ENCODE measurements at regions not wholly inside any gene's neighbourhood (a gene's known extent, or its start where the extent isn't known, plus 50 kb on each side); places are given as distances from the start of the nearest gene placed in this dataset.

DNA sequence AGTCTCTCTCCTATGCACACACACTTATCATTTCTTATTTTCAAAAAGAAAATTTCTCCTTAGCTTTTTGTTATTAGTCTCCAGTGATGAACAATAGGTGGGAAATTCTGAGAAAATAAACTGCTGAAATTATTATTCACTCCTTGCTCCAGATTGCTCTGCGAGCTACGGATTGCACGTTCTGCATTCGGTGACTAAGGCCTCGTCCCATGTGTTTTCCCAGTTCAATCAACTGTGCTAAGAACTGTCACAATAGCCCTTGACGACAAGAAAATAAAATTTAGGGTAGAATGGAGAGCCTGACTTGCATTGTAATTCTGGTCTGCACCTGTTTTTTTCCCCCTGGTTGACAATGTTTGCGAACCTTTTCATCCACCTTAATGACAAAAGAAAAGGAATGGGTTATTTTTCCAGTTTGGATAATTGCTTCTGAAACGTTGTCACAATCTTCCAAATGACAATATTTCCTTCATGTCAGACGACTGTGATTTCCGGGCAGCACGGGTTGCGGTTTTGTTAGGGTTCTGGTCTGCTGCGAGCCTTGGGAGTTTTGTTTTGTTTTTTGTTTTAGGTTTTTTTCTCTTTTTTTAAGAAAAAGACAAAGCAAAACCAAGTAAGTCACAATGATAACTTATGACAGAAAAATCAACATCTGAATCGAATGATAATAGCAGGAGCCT lies 124.5 kb upstream of the NOCT start:
- BruUV-seq (replicated peaks) = no TSS peak
- TF ChIP-seq ELK1 (IDR thresholded peaks at IDR 0.05; ENCODE audit: borderline replicate concordance, low read depth, low read length) = no peak
- H2BK120ac ChIP-seq (ENCODE audit: low read depth, low read length) = no peak overlapping the region
- no peaks in the 10 kb centered on the region for H3K4me1 ChIP-seq (ENCODE audit: control insufficient read depth, insufficient read depth, low read length)
- WGBS, 2 experiments (ENCODE audit: extremely low coverage in 2 of 2, insufficient read length in 1 of 2) = no CpG with 5 or more reads among the region's 14 CpGs
- H3K14ac ChIP-seq (replicated peaks; ENCODE audit: low read depth, low read length) = no peak overlapping the region
- H2AK9ac ChIP-seq (replicated peaks; ENCODE audit: low read depth, low read length, poor library complexity) = no peak overlapping the region
- H3K27ac ChIP-seq (ENCODE audit: insufficient read depth, low read length) = no peak overlapping the region
- no peak overlapping the region for H3K4me2 ChIP-seq (ENCODE audit: low read depth, low read length)
- H2BK5ac ChIP-seq (ENCODE audit: low read depth, low read length, poor library complexity, severe bottlenecking) = no peak overlapping the region
- H3K79me1 ChIP-seq (ENCODE audit: low read depth in 1 of 2, low read length in 2 of 2) = no peaks in the 10 kb centered on the region
- no peak overlapping the region for H4K5ac ChIP-seq (ENCODE audit: low read depth, low read length)
- H3K9me3 ChIP-seq (ENCODE audit: control insufficient read depth, insufficient read depth, low read length) = no peaks in the 10 kb centered on the region
- H3K36me3 ChIP-seq (ENCODE audit: control insufficient read depth, insufficient read depth, low read length) = no peaks in the 10 kb centered on the region
- in situ Hi-C loops (cut with MboI; ENCODE audit: low sequenced_read_pairs) = no loop called here
- dilution Hi-C loops (cut with HindIII; ENCODE audit: low sequenced_read_pairs, unreplicated experiment) = no loop called here
- H3K23ac ChIP-seq (ENCODE audit: low read depth, low read length) = no peak overlapping the region
- H3K9me1 ChIP-seq (ENCODE audit: insufficient read depth, low read length) = no peaks in the 10 kb centered on the region
- no peaks in the 10 kb centered on the region for H4K20me1 ChIP-seq (ENCODE audit: insufficient read depth, low read length)
- no peak overlapping the region for H4K91ac ChIP-seq (ENCODE audit: insufficient read depth, low read depth, low read length)
- H3K56ac ChIP-seq (ENCODE audit: extremely low read depth, insufficient read depth, low read length) = no peak overlapping the region
- H3K4me3 ChIP-seq (ENCODE audit: insufficient read depth, low read depth, low read length) = no peak overlapping the region
- ChIA-PET POLR2A (ENCODE audit: unreplicated experiment) (no interaction called here), CTCF (no interaction called here)
- ATAC-seq (ENCODE audit: low read depth) = no peak
- DNase-seq = no peak
- no peak overlapping the region for H3K9ac ChIP-seq (ENCODE audit: low read depth, low read length)
- no peak overlapping the region for H3K4ac ChIP-seq (ENCODE audit: low read depth, low read length)
- H2AFZ ChIP-seq (replicated peaks; ENCODE audit: low read length, poor library complexity) = no peak overlapping the region
- H4K8ac ChIP-seq (ENCODE audit: low read depth in 2 of 2, low read length in 2 of 2) = no peak overlapping the region
- no peak overlapping the region for H2AK5ac ChIP-seq (ENCODE audit: low read depth, low read length)
- H3K18ac ChIP-seq (ENCODE audit: low read depth, low read length) = no peak overlapping the region
- intact Hi-C loops (cut with micrococcal nuclease) = no loop called here
- no peak overlapping the region for H2BK15ac ChIP-seq (ENCODE audit: low read depth, low read length)
- no peaks in the 10 kb centered on the region for H3K27me3 ChIP-seq (ENCODE audit: control insufficient read depth, insufficient read depth, low read length)
- H2BK20ac ChIP-seq (ENCODE audit: low read depth, low read length) = no peak overlapping the region
